Stimulated activated naive CD8-positive, alpha-beta T cell treated with anti-CD3 and anti-CD28 coated beads, Interleukin-15, Interleukin-2, amounts not matched to agents 100 ng/mL and 50 ng/mL, for 24 hours (primary cell): ENCODE measurements at regions not wholly inside any gene's neighbourhood (a gene's known extent, or its start where the extent isn't known, plus 50 kb on each side); places are given as distances from the start of the nearest gene placed in this dataset.
"Not testable (repeated sequence)": the region's sequence is repeated elsewhere in the genome, so short reads cannot be mapped to it uniquely, and the experiment has no call there.

ENCODE experiments used
- H3K27ac Mint-ChIP-seq: one replicate; pipeline ENCODE4 v1.8.0; 2021; ENCODE audit warnings: mild to moderate bottlenecking, mixed read lengths
- H3K27me3 Mint-ChIP-seq: one replicate; pipeline ENCODE4 v1.8.0; 2021; ENCODE audit warnings: mixed read lengths
- H3K36me3 Mint-ChIP-seq: one replicate; pipeline ENCODE4 v1.8.0; 2021; ENCODE audit warnings: low read depth, mixed read lengths
- H3K4me1 Mint-ChIP-seq: one replicate; pipeline ENCODE4 v1.8.0; 2021; ENCODE audit warnings: low read depth, mixed read lengths
- H3K4me3 Mint-ChIP-seq: one replicate; pipeline ENCODE4 v1.8.0; 2021; ENCODE audit warnings: mild to moderate bottlenecking, mixed read lengths
- H3K9me3 Mint-ChIP-seq: one replicate; pipeline ENCODE4 v1.8.0; 2021; ENCODE audit warnings: mixed read lengths

- no peaks in the 10 kb centered on the region for H3K4me1 Mint-ChIP-seq
- H3K27ac Mint-ChIP-seq = no peak overlapping the region
- no peaks in the 10 kb centered on the region for H3K27me3 Mint-ChIP-seq
- no peaks in the 10 kb centered on the region for H3K36me3 Mint-ChIP-seq
- H3K9me3 Mint-ChIP-seq = peaks cover 10% of the 10 kb centered on the region
- no peak overlapping the region for H3K4me3 Mint-ChIP-seq
Observed at GRCh38 chr12:63508543-63508942, 159.8 kb downstream of the DPY19L2 start.

GRCh38 chr12:63499567-63499966 lies 168.7 kb downstream of the DPY19L2 start:
- Mint-ChIP-seq H3K4me3 (no peak overlapping the region), H3K27me3 (no peaks in the 10 kb centered on the region), H3K4me1 (no peaks in the 10 kb centered on the region), H3K9me3 (no peaks in the 10 kb centered on the region), H3K36me3 (no peaks in the 10 kb centered on the region), H3K27ac (no peak overlapping the region)

DNA sequence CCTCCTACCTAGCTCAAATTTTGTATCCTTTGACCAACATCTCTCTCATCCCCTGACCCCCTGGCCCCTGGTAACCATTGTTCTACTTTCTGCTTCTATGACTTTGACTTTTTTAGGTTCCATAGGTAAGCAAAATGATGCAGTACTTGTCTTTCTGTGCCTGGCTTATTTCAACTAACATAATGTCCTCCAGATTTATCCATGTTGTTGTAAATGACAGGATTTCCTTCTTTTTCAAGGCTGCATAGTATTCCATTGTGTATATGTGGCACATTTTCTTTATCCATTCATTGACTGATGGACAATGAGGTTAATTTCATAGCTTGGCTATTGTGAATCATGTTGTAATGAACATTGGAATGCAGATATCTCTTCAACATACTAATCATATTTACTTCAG lies 170.1 kb downstream of the DPY19L2 start:
- Mint-ChIP-seq H3K36me3 (no peaks in the 10 kb centered on the region), H3K9me3 (no peaks in the 10 kb centered on the region), H3K27me3 (no peaks in the 10 kb centered on the region), H3K27ac (no peak overlapping the region), H3K4me1 (no peaks in the 10 kb centered on the region), H3K4me3 (no peak overlapping the region)

GRCh38 chr12:63496654-63497053 lies 171.6 kb downstream of the DPY19L2 start:
- no peaks in the 10 kb centered on the region for H3K9me3 Mint-ChIP-seq
- H3K4me1 Mint-ChIP-seq = no peaks in the 10 kb centered on the region
- H3K4me3 Mint-ChIP-seq = no peak overlapping the region
- H3K27me3 Mint-ChIP-seq = no peaks in the 10 kb centered on the region
- H3K36me3 Mint-ChIP-seq = no peaks in the 10 kb centered on the region
- no peak overlapping the region for H3K27ac Mint-ChIP-seq

DNA sequence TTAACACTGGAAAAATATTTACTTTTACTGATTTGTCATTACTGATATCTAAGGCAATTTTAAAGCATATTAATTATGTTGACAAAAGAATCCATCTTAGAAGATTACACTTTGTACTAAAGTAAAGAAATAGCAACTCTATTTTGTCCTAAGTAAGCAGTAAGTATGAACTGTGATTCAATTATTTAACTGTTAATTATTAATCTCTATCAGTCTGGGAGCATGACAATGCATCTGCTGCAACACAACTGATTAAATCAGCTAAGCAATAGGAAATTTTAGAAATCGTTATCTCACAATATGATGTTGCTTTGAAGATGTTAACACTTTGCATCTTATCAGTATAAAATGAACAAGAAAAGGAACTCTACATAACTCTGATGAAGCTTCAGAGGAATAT lies 172.3 kb downstream of the DPY19L2 start:
- no peaks in the 10 kb centered on the region for H3K9me3 Mint-ChIP-seq
- no peak overlapping the region for H3K4me3 Mint-ChIP-seq
- H3K27me3 Mint-ChIP-seq = no peaks in the 10 kb centered on the region
- no peaks in the 10 kb centered on the region for H3K36me3 Mint-ChIP-seq
- H3K27ac Mint-ChIP-seq = no peak overlapping the region
- no peaks in the 10 kb centered on the region for H3K4me1 Mint-ChIP-seq

- H3K27me3 Mint-ChIP-seq, H3K27ac Mint-ChIP-seq, H3K4me3 Mint-ChIP-seq, H3K4me1 Mint-ChIP-seq, H3K9me3 Mint-ChIP-seq, H3K36me3 Mint-ChIP-seq: not testable (repeated sequence)
Observed at GRCh38 chr12:63493357-63493756, 174.9 kb downstream of the DPY19L2 start.

DNA sequence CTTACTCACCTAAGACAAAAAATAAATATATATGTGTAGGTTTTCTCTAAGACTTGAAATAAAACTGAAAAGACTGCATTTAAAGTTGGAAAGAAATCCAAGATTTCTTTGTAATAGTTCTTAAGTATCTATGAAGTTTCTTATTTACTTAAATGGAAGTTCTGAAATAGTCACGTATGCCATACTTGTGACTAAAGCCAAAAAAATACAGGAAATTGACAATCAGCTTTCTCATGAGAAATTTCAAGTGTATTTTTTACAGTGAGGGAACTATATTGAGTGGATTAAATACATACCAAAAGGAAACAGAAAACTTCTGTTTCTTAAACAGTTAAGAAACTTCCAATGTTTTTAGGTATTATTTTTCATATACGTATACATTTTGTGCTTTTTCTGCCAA lies 188.1 kb downstream of the DPY19L2 start:
- no peaks in the 10 kb centered on the region for H3K9me3 Mint-ChIP-seq
- no peak overlapping the region for H3K4me3 Mint-ChIP-seq
- peaks cover 4% of the 10 kb centered on the region for H3K27me3 Mint-ChIP-seq
- no peaks in the 10 kb centered on the region for H3K36me3 Mint-ChIP-seq
- no peaks in the 10 kb centered on the region for H3K4me1 Mint-ChIP-seq
- H3K27ac Mint-ChIP-seq = no peak overlapping the region

DNA sequence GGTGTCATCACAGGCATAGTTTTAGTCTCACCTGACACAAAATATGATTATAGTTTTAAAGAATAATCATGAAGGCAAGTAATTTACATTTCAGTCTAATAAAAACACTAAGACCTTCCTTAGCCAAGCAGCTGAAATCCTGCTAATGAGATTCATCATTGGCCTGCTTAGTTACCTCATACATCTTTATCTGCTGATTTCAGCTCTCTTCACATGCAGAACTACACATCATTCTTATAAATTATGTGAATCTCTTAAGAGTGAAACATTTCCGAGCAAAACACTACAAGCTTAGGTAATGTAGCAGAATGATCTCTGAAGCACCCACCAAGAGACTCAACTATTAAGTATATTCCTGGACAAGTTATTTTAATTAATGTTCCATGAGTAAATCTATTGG lies 198.1 kb downstream of the DPY19L2 start:
- no peak overlapping the region for H3K4me3 Mint-ChIP-seq
- no peaks in the 10 kb centered on the region for H3K9me3 Mint-ChIP-seq

GRCh38 chr12:63467951-63468350 lies 200.3 kb downstream of the DPY19L2 start:
- Mint-ChIP-seq H3K36me3 (no peaks in the 10 kb centered on the region), H3K4me1 (no peaks in the 10 kb centered on the region), H3K27ac (no peak overlapping the region), H3K4me3 (no peak overlapping the region), H3K9me3 (no peaks in the 10 kb centered on the region), H3K27me3 (no peaks in the 10 kb centered on the region)

More for the DNA sequence above, 198.1 kb downstream of the DPY19L2 start:
- H3K27ac Mint-ChIP-seq = no peak overlapping the region
- H3K36me3 Mint-ChIP-seq = no peaks in the 10 kb centered on the region
- no peaks in the 10 kb centered on the region for H3K27me3 Mint-ChIP-seq
- H3K4me1 Mint-ChIP-seq = no peaks in the 10 kb centered on the region

GRCh38 chr12:63457857-63458256 lies 210.4 kb downstream of the DPY19L2 start:
- Mint-ChIP-seq H3K27ac (no peak overlapping the region), H3K4me1 (no peaks in the 10 kb centered on the region), H3K27me3 (no peaks in the 10 kb centered on the region), H3K36me3 (no peaks in the 10 kb centered on the region), H3K4me3 (no peak overlapping the region), H3K9me3 (peaks cover 4% of the 10 kb centered on the region)

- Mint-ChIP-seq H3K36me3 (no peaks in the 10 kb centered on the region), H3K27me3 (no peaks in the 10 kb centered on the region)
Observed at GRCh38 chr12:63457428-63457827, 210.9 kb downstream of the DPY19L2 start.

GRCh38 chr12:63450816-63451215 lies 217.5 kb downstream of the DPY19L2 start:
- Mint-ChIP-seq H3K36me3 (no peaks in the 10 kb centered on the region), H3K4me3 (no peak overlapping the region), H3K27ac (no peak overlapping the region), H3K27me3 (no peaks in the 10 kb centered on the region), H3K4me1 (no peaks in the 10 kb centered on the region), H3K9me3 (no peaks in the 10 kb centered on the region)

More at GRCh38 chr12:63457428-63457827, 210.9 kb downstream of the DPY19L2 start:
- H3K4me1 Mint-ChIP-seq = no peaks in the 10 kb centered on the region
- peaks cover 4% of the 10 kb centered on the region for H3K9me3 Mint-ChIP-seq
- H3K4me3 Mint-ChIP-seq = no peak overlapping the region
- no peak overlapping the region for H3K27ac Mint-ChIP-seq

GRCh38 chr12:63450334-63450733 lies 218.0 kb downstream of the DPY19L2 start:
- no peaks in the 10 kb centered on the region for H3K36me3 Mint-ChIP-seq
- no peaks in the 10 kb centered on the region for H3K9me3 Mint-ChIP-seq
- H3K4me3 Mint-ChIP-seq = no peak overlapping the region
- no peaks in the 10 kb centered on the region for H3K27me3 Mint-ChIP-seq
- no peaks in the 10 kb centered on the region for H3K4me1 Mint-ChIP-seq
- no peak overlapping the region for H3K27ac Mint-ChIP-seq

DNA sequence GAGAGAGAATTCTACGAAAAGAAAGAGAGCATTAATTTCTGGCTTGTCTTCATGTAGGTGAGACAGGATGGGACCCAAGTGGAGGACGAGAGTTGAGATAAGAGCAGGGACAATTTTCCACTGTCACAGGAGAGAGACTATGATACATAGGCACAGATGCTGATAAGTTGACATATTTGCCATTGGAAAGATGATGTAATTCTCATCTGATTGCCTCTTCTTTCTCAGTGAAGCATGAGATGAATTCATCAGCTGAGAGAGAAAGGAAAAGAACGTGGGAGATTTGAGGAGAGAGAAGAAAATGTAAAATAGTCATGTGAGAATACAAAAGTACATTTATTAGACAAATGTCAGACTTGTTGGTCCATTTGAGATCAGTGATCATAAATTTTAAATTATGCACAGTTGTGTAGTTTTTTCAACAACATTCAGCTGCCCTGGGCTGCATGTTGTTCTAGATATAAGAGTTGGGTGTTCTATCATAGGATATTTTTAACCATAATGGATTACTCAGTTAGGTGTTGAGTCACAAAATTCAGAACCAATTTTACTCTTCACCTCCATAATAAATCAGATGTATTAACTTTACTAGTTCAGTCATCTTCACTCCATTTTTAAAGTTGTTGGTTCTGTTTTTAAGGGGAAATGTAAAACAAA lies 222.9 kb downstream of the DPY19L2 start:
- Mint-ChIP-seq H3K27me3 (no peaks in the 10 kb centered on the region), H3K4me1 (no peaks in the 10 kb centered on the region), H3K27ac (no peak overlapping the region), H3K36me3 (no peaks in the 10 kb centered on the region), H3K4me3 (no peak overlapping the region), H3K9me3 (no peaks in the 10 kb centered on the region)

GRCh38 chr12:63440048-63440447 lies 228.2 kb downstream of the DPY19L2 start:
- Mint-ChIP-seq H3K9me3 (peaks cover 4% of the 10 kb centered on the region), H3K4me3 (no peak overlapping the region), H3K27me3 (no peaks in the 10 kb centered on the region), H3K36me3 (no peaks in the 10 kb centered on the region), H3K4me1 (no peaks in the 10 kb centered on the region), H3K27ac (no peak overlapping the region)

DNA sequence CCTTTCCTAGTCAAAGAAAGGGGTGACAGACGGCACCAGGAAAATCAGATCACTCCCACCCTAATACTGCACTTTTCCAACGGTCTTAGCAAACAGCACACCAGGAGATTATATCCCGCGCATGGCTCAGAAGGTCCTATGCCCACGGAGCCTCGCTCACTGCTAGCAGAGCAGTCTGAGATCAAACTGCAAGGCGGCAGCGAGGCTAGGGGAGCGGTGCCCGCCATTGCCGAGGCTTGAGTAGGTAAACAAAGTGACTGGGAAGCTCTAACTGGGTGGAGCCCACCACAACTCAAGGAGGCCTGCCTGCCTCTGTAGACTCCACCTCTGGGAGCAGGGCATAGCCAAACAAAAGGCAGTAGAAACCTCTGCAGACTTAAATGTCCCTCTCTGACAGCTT lies 233.9 kb downstream of the DPY19L2 start:
- H3K27ac Mint-ChIP-seq, H3K4me3 Mint-ChIP-seq, H3K27me3 Mint-ChIP-seq, H3K4me1 Mint-ChIP-seq, H3K36me3 Mint-ChIP-seq: not testable (repeated sequence)
- peaks cover 11% of the 10 kb centered on the region for H3K9me3 Mint-ChIP-seq
